ENCODE measurements at regions not wholly inside any gene's neighbourhood (a gene's known extent, or its start where the extent isn't known, plus 50 kb on each side); places are given as distances from the start of the nearest gene placed in this dataset.

DNA sequence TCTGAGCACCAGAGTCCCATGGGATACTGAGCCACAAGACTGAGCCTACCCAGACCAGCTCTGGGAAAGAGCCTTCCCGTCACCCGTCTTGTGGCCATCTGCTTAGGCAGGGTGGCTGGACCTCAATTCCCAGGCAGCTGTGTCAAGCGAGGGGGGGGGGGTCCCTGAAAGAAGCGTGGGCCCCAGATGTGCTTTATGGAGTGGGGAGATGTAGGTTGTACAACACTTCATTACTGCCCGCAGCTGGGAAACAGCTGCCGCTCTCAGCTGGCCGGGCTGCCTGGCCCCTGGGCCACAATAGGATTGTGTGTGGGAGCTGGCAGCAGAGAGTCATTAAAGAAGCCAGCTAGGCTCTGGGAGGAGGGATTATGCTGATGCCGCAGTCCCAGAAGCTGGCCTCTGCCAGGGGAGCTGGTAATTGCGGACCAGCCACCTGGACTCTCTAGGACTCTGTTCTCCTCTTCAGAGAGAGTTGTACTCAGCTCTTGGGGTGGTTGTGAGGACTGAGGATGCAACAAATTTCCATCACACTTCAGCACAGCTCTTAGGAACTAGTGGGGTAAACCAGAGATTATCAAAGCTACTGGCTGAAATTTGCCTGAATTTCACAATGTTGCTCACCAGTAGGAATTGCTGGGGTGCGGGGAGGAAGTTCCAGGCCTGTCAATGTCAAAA lies 145.4 kb downstream of the GADD45G start:
- 71 to 83% (median 77%) methylated on average over 10 of the region's 10 CpGs for whole genome bisulfite sequencing, 3 donors
- no peak overlapping the region for H3K27ac ChIP-seq (ENCODE audit: low read depth, low read length)

DNA sequence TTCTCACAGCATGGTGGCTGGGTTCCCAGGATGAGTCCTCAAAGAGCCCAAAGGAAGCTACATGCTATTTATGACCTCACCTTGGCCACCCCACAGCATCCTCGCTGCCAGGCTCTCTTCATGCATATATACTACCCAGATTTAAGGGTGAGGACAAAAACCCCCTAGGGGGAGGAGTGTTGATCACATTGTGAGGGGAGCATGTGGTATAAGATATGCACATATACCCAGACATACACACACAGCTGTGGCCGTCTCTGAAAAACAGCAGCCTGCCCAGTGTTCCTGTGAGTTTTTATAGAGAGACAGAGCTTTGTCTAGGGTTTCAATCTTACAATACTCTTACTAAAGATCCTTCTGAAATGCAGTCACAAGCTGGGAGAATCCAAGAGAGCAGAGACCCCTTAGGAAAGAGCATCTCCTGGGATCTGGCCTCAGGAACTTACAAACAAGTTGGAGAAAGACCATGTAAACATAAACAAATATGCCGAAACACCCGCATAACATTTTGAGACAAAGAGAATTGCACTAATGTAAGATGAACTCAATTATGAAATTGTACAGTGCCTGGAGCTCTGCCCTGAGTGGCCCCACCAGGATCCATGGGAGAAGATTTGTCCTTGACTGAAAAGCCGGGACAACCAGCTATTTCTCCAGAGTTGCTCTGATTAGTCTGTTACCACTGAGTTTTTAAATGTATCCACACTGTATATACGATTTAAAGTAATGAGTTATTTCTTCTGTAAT lies 146.4 kb downstream of the GADD45G start:
- 85 to 88% (median 85%) methylated on average over 6 of the region's 6 CpGs for WGBS, 3 donors
- H3K27ac ChIP-seq (ENCODE audit: low read depth, low read length) = no peak overlapping the region

DNA sequence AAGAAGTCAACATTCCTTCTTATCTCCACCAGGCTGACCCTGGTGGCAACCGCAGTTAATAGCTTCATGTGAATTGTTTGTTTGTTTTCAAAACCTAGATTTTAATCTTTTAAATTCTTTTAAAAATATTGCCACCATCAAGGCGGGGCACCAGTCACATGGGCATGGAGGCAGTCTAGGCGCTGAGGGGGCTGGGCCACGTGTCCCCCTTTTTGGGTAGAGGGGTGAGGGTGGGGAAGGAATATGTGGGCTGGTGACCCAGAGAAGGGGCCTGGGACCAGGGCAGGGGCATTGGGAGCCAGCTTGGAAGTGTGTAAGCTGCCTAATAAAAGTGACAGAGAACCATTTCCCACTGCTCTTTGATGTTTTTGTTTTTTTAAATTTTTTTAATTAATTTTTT lies 147.3 kb downstream of the GADD45G start:
- 71 to 95% (median 93%) methylated on average over 4 of the region's 4 CpGs for WGBS, 3 donors
- H3K27ac ChIP-seq (ENCODE audit: low read depth, low read length) = no peak overlapping the region

- H3K27ac ChIP-seq (ENCODE audit: low read depth, low read length) = no peak overlapping the region
- WGBS, 3 donors = 81 to 86% (median 84%) methylated on average over 6 of the region's 6 CpGs
Measured at GRCh38 chr9:89753472-89754055, 148.8 kb downstream of the GADD45G start.

- H3K27ac ChIP-seq (ENCODE audit: low read depth, low read length) = no peak overlapping the region
- WGBS, 3 donors = 96 to 100% (median 96%) methylated on average over 1 of the region's 1 CpG
Measured at GRCh38 chr9:89754193-89754592, 149.4 kb downstream of the GADD45G start.

- WGBS, 3 donors = 46 to 65% (median 60%) methylated on average over 9 of the region's 9 CpGs
- H3K27ac ChIP-seq (ENCODE audit: low read depth, low read length) = no peak overlapping the region
Measured at GRCh38 chr9:89755821-89756220, 151.0 kb downstream of the GADD45G start.

DNA sequence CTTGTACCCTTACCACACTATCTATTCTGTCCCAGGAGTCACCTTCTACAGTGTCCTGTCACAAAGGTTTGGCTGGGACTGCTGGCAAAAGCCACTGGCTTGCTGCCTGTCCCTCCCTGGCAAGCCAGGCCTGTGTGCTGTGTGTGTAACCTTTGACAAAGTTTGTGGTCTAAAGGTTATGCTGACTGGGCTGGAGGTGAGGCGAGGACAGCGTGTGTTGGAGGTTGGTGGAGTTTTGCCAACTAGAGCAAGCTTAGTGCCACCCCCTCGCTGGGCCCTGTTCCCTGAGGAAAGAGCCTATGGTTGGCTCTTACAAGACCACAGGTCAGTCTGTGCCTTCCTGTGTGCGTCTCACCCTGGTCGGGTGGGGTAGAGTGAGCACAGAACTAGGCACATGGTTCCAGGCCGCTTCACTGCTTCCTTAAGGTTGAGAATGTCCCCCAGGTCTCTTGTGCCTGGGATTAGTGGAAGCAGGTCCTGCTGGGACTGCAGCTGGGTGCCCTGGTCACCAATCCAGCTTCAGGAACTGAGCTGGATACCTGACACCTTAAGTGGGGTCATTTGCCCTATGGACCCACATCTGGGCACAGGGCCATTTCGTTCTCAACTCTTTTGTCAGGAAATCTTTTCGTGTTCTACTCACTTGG lies 152.2 kb downstream of the GADD45G start:
- no peak overlapping the region for H3K27ac ChIP-seq (ENCODE audit: low read depth, low read length)

DNA sequence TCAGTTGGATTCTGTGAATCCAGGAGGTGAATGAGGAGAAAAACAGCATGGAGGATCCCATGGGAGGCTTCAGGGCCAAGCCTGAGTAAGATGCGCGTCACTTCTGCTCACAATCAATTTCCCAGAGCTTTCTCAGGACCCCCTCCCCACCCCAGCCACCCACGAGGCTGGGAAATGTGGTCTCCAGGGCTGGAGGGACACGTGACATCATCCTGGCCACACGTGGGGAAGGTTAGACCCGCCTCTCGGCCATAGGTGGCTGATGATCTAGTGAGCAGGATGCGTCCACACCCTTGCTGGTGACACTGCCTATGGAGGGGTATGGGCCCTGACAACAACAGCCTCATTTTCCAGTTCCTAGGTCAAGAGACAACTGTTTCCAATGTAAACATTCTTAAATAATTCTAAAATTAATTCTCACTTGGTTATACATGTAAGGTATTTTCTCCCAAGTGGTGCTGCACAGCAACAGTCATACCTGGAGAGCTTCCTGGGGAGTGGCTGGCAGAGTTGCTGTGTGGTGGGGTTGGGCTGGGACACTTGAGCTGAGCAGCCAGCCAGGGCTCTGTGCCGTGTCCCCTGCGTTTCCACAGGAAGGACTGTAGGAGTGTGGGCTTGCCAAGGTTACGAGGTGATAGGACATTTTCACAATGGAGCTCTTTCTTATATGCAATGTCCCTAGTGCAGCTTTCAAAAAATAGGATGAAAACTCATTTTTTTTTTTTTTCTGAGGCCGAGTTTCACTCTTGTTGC lies 153.1 kb downstream of the GADD45G start:
- no peak overlapping the region for H3K27ac ChIP-seq (ENCODE audit: low read depth, low read length)
- 77 to 88% (median 78%) methylated on average over 12 of the region's 12 CpGs for WGBS, 3 donors

More for the DNA sequence above, 152.2 kb downstream of the GADD45G start:
- WGBS, 3 donors = 54 to 67% (median 66%) methylated on average over 8 of the region's 8 CpGs

DNA sequence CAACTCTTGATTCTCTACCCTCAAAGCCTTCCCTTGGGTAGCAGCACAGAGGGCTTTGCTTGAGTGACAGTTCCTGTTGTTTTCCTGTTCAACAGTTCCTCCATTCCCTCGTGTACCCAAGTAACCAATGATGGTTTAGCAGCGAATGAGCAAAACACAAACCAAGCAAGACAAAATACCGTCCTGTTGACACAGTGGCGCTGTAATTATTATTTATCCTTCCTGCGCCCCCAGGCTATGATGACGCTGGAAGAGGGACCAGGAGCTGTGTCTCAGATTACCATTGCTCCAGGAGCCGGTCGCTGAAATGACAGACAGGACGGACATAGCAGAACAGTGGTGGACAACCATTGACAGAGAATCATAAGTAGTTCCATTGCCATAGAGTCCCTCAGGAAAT lies 154.8 kb downstream of the GADD45G start:
- no peak overlapping the region for H3K27ac ChIP-seq (ENCODE audit: low read depth, low read length)
- 63 to 82% (median 82%) methylated on average over 9 of the region's 9 CpGs for WGBS, 3 donors

DNA sequence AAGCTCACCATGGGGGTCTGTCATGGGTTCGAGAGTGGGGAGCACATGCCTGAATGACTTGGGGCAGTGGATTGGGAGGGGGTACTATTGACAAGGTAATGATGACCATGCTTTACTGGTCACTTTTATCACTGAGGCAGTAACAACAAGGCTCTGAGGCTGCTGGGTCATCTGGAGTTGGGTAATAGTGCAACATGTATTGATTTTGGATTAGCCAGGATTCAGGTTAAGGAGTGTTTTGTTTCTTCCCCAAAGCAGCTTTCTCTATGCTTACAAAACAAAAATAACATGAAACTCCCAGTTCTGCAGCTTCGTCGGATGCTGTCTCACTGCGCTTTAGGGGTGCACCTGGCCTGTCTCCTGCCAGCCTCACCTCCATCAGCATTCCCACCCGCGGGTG lies 155.3 kb downstream of the GADD45G start:
- no peak overlapping the region for H3K27ac ChIP-seq (ENCODE audit: low read depth, low read length)
- WGBS, 3 donors = 90 to 97% (median 96%) methylated on average over 6 of the region's 6 CpGs

GRCh38 chr9:89764217-89764616 lies 159.4 kb downstream of the GADD45G start:
- WGBS, 3 donors = 76 to 89% (median 89%) methylated on average over 5 of the region's 5 CpGs
- H3K27ac ChIP-seq (ENCODE audit: low read depth, low read length) = no peak overlapping the region

- H3K27ac ChIP-seq (ENCODE audit: low read depth, low read length) = no peak overlapping the region
- 84 to 89% (median 87%) methylated on average over 3 of the region's 3 CpGs for WGBS, 3 donors
Measured at GRCh38 chr9:89765211-89765946, 160.6 kb downstream of the GADD45G start.

DNA sequence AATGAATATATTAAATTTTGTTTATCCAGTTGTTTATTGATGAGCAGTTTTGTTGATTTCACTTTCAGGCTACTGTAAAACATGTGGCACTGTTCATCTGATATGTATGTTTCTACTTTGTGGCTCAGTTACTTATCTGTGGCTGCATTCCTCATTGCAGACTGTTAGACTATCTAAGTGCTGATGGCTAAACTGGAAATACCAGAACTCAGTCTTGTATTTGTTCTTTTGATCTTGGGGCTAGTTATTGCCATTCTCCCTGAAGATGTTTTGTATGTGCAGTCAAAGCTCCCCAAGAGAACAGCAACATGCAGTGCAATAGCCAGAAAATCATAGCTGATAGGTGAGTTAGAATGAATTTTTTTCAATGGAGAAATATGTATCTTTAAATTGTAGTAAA lies 162.2 kb downstream of the GADD45G start:
- no peak overlapping the region for H3K27ac ChIP-seq (ENCODE audit: low read depth, low read length)

- 46 to 70% (median 57%) methylated on average over 4 of the region's 4 CpGs for WGBS, 3 donors
- no peak overlapping the region for H3K27ac ChIP-seq (ENCODE audit: low read depth, low read length)
Measured at GRCh38 chr9:89768051-89768450, 163.2 kb downstream of the GADD45G start.

GRCh38 chr9:89768650-89769071 lies 163.8 kb downstream of the GADD45G start:
- 64 to 82% (median 68%) methylated on average over 7 of the region's 7 CpGs for WGBS, 3 donors

GRCh38 chr9:89770531-89771174 lies 165.8 kb downstream of the GADD45G start:
- H3K27ac ChIP-seq (ENCODE audit: low read depth, low read length) = no peak overlapping the region
- WGBS, 3 donors = 63 to 87% (median 66%) methylated on average over 8 of the region's 8 CpGs

More at GRCh38 chr9:89768650-89769071, 163.8 kb downstream of the GADD45G start:
- H3K27ac ChIP-seq (ENCODE audit: low read depth, low read length) = no peak overlapping the region

DNA sequence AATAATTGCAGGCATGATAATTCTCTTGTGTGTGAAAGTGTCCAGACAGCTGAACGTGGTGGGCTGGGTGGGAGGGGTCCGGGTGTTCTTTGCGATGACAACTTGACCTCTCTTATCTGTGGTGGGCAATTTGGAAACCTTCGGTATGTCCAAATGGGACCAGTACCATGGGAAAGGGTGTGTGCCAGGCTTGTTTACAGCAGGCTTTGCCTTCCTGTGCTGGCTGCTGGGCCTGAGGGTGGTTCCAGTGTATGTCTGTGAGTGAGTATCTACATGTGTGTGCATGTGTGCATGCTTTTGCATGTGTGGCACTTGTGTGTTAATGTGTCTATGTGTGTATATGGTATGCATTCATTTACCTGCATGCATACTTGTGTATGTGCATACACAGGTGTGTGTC lies 166.4 kb downstream of the GADD45G start:
- 55 to 69% (median 56%) methylated on average over 4 of the region's 4 CpGs for WGBS, 3 donors
- H3K27ac ChIP-seq (ENCODE audit: low read depth, low read length) = no peak overlapping the region
